ENCODE measurements at regions not wholly inside any gene's neighbourhood (a gene's known extent, or its start where the extent isn't known, plus 50 kb on each side); places are given as distances from the start of the nearest gene placed in this dataset.
A peak's percentile ranks its signal among the peaks of the same experiment; 100 is the strongest.

DNA sequence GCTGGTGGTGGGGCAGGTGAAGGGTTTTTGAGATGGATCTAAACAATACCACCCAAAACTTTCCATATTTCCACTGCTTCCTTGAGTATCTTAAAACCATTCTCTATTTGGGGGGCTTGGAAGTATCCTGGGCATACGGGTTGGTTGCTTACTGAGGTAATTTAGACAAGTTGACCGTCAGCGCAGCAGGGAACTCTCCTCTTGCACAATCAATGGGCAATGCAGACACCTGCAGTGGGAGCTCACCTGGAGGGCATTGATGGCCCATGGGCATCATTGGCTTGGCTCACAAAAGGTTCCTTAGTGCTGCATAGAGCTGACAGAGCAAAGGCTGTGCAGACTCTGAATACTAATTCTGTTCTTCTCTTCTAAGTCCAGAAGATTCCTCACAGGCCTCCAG is 101.5 kb downstream of the EPDR1 start:
- TF ChIP-seq CTCF (IDR thresholded peaks at IDR 0.05; ENCODE audit: control insufficient read depth, extremely low read depth, insufficient read depth): no peak
- DNase-seq (ENCODE audit: low read depth): no peak
- H3K4me3 ChIP-seq (ENCODE audit: low read depth, low read length): no peak overlapping the region

GRCh38 chr7:38025815-38026214 is 105.4 kb downstream of the EPDR1 start:
- no peak overlapping the region for H3K4me3 ChIP-seq (ENCODE audit: low read depth, low read length)
- no peak for DNase-seq (ENCODE audit: low read depth)
- no peak for TF ChIP-seq CTCF (IDR thresholded peaks at IDR 0.05; ENCODE audit: control insufficient read depth, extremely low read depth, insufficient read depth)

DNA sequence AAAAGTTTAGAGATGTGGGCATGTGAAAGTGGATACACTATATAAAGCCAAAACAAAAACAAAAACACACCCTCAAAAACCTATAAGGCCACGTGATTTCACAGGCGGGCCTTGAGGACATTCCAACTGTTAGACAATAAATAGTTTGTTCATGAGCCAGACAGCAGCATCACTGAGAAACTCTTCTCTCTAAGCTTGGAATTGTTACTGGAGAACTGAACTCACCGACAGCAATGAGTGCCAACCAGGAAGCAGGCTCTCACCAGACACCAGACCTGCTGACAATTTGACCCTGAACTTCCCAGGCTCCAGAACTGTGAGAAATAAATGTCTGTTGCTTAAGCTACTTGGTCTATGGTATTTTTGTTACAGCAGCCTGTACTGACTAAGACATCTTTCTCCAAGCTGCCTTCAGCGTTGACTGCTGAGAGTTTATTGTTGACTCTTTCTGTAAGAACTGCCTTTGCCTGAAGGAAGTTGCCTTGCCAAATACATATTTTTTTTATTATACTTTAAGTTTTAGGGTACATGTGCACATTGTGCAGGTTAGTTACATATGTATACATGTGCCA is 107.5 kb downstream of the EPDR1 start:
- no peak overlapping the region for H3K4me3 ChIP-seq (ENCODE audit: low read depth, low read length)
- DNase-seq (ENCODE audit: low read depth): no peak
- no peak for TF ChIP-seq CTCF (IDR thresholded peaks at IDR 0.05; ENCODE audit: control insufficient read depth, extremely low read depth, insufficient read depth)

DNA sequence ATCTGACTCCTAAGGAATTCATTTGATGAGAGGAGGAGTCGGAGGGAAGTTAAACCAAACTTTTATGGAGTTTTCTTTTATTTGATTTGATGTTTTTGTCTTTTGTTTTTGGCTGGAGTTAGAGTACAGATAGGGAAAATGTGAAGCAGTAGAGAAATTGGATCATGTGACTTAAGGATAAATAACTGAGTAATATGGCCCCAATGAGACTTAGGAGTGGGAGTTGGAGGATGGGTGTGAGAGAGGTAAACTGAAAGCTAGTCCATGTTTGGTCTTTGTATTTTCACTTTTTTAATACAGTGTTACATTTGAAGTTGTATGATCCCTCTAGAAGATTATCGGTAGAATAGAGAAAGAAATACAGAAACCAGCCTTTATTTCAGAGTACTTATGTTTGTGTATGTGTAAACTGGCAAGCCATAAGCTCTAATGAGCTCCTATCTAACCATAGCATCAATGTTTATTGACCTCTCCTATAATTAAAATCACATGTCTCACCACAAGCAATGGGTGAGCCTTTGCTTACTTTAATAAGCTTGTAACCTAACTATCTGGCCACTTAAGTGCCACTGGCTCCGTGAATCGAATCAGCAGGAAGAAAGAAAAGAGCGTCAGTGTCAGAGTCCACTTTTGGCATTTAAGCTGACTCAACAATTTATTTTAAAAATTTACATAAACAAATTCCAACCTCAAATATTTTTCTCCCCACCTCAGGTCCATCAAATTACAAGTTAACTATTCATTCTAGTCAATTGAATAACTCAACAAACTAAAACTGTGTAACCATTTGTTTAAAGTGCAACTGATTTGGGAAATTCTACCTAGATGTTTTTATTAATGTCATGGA is 113.8 kb downstream of the EPDR1 start:
- no peak overlapping the region for H3K4me3 ChIP-seq (ENCODE audit: low read depth, low read length)
- TF ChIP-seq CTCF (IDR thresholded peaks at IDR 0.05; ENCODE audit: control insufficient read depth, extremely low read depth, insufficient read depth): no peak
- peak; percentile 14 for DNase-seq (ENCODE audit: low read depth)

DNA sequence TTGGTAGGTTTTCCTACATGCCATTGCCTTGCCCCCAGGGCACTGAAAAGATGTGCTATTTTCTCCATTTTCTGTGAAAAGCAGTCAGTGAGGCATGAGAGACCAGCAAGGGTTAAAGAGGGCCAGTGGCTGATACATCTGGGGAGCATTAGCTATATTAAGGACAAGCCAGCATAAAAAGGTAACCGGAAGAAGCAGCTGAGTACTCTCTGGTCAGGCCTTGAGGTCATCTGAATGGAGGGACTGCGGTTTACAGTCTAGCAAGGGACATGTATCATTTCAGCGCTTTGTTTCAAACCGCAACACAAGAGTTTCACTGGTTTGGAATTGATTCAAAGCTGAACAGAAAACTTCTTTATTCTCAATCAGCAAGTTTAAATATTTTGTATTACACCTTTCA is 120.4 kb downstream of the EPDR1 start:
- TF ChIP-seq CTCF (IDR thresholded peaks at IDR 0.05; ENCODE audit: control insufficient read depth, extremely low read depth, insufficient read depth): no peak
- no peak for DNase-seq (ENCODE audit: low read depth)

DNA sequence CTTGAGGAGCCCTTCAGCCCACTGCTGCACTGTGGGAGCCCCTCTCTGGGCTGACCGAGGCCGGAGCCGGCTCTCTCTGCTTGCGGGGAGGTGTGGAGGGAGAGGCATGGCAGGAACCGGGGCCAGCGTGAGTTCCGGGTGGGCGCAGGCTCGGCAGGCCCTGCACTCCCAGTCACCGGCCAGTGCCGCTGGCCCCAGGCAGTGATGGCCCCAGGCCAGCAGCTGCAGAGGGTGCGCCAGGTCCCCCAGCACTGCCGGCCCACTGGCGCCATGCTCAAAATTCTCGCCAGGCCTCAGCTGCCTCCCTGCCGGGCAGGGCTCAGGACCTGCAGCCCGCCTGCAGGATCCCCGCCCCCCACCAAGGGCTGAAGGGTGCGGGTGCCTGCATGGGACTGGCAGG is 128.4 kb upstream of the STARD3NL start:
- DNase-seq (ENCODE audit: low read depth): no peak
- TF ChIP-seq CTCF (IDR thresholded peaks at IDR 0.05; ENCODE audit: control insufficient read depth, extremely low read depth, insufficient read depth): no peak

More for the DNA sequence above, 120.4 kb downstream of the EPDR1 start:
- H3K4me3 ChIP-seq (ENCODE audit: low read depth, low read length): no peak overlapping the region

More for the DNA sequence above, 128.4 kb upstream of the STARD3NL start:
- H3K4me3 ChIP-seq (ENCODE audit: low read depth, low read length): no peak overlapping the region
